Calu3 (cell line): ENCODE measurements at regions not wholly inside any gene's neighbourhood (a gene's known extent, or its start where the extent isn't known, plus 50 kb on each side); places are given as distances from the start of the nearest gene placed in this dataset.
A peak's percentile ranks its signal among the peaks of the same experiment; 100 is the strongest.

Experiments
- BruUV-seq: library from RNA; stranded (reverse); fragments of 400-500 nt; replicated peaks from 2 replicates; lab custom pipeline; 2021; lab: Mats Ljungman, UMichigan
- CTCF ChIA-PET: fragments of 300-600 bp; sonication (Branson Sonifier 250); formaldehyde crosslinking; loops from one replicate; lab custom pipeline; 2022; ENCODE audit warnings: antibody characterized with exemption; lab: Charles Lee
- DNase-seq: peaks from one replicate; pipeline ENCODE4 v3.0.0; 2022
- H3K27ac Mint-ChIP-seq: one replicate; pipeline ENCODE4 v1.8.0; 2022; ENCODE audit warnings: mixed read lengths; ENCODE audit not compliant: unreplicated experiment
- H3K27me3 Mint-ChIP-seq: one replicate; pipeline ENCODE4 v1.8.0; 2022; ENCODE audit warnings: mixed read lengths; ENCODE audit not compliant: unreplicated experiment
- H3K36me3 Mint-ChIP-seq: one replicate; pipeline ENCODE4 v1.8.0; 2022; ENCODE audit warnings: mild to moderate bottlenecking, moderate library complexity, mixed read lengths; ENCODE audit not compliant: insufficient read depth, unreplicated experiment
- H3K4me1 Mint-ChIP-seq: one replicate; pipeline ENCODE4 v1.8.0; 2022; ENCODE audit warnings: mild to moderate bottlenecking, low read depth, mixed read lengths; ENCODE audit not compliant: unreplicated experiment
- H3K4me3 Mint-ChIP-seq: one replicate; pipeline ENCODE4 v1.8.0; 2022; ENCODE audit warnings: mild to moderate bottlenecking, low read depth, moderate library complexity, mixed read lengths; ENCODE audit not compliant: unreplicated experiment
- H3K9me3 Mint-ChIP-seq: one replicate; pipeline ENCODE4 v1.8.0; 2022; ENCODE audit warnings: low read depth, mixed read lengths; ENCODE audit not compliant: unreplicated experiment
- CTCF ChIP-seq: fragments of 200-600 bp; IDR thresholded peaks from one replicate; pipeline ENCODE4 v1.8.0; 2022; ENCODE audit warnings: antibody characterized with exemption; ENCODE audit not compliant: unreplicated experiment
- intact Hi-C: fragments of 100-400 bp; cut with micrococcal nuclease; formaldehyde crosslinking; loops from one replicate; pipeline ENCODE4 v1.10.0; 2022; ENCODE audit not compliant: unreplicated experiment

GRCh38 chr19:13639342-13639929, 124.9 kb upstream of the MRI1 start:
- no TSS peak for BruUV-seq
- CTCF ChIA-PET = no interaction called here
- Mint-ChIP-seq H3K27ac (no peak overlapping the region), H3K4me3 (no peak overlapping the region), H3K27me3 (no peaks in the 10 kb centered on the region), H3K36me3 (no peaks in the 10 kb centered on the region), H3K4me1 (no peaks in the 10 kb centered on the region), H3K9me3 (peaks cover 3% of the 10 kb centered on the region)
- TF ChIP-seq CTCF = no peak
- intact Hi-C loops = no loop called here
- DNase-seq = no peak

GRCh38 chr19:13637664-13638063, 126.7 kb upstream of the MRI1 start:
- BruUV-seq = no TSS peak
- no peak overlapping the region for H3K4me3 Mint-ChIP-seq
- peaks cover 16% of the 10 kb centered on the region for H3K4me1 Mint-ChIP-seq

GRCh38 chr19:13634658-13635057, 128.4 kb upstream of the CACNA1A start:
- CTCF ChIA-PET = no interaction called here
- no peak overlapping the region for H3K4me3 Mint-ChIP-seq
- peaks cover 3% of the 10 kb centered on the region for H3K9me3 Mint-ChIP-seq
- intact Hi-C loops = no loop called here
- peaks cover 20% of the 10 kb centered on the region for H3K4me1 Mint-ChIP-seq
- BruUV-seq = no TSS peak
- H3K36me3 Mint-ChIP-seq = no peaks in the 10 kb centered on the region
- no peak overlapping the region for H3K27ac Mint-ChIP-seq
- H3K27me3 Mint-ChIP-seq = no peaks in the 10 kb centered on the region
- no peak for DNase-seq
- TF ChIP-seq CTCF = no peak

More at GRCh38 chr19:13637664-13638063, 126.7 kb upstream of the MRI1 start:
- Mint-ChIP-seq H3K27me3 (no peaks in the 10 kb centered on the region), H3K9me3 (peaks cover 3% of the 10 kb centered on the region), H3K27ac (no peak overlapping the region), H3K36me3 (no peaks in the 10 kb centered on the region)
- TF ChIP-seq CTCF = no peak
- DNase-seq = no peak
- CTCF ChIA-PET = interaction anchor here (0.6 kb wide), 2 partner anchors 594 to 796 kb away, joined by 3 to 4 read pairs; no protein-coding TSS in a partner anchor
- intact Hi-C loops = no loop called here

GRCh38 chr19:13633522-13633922, 127.2 kb upstream of the CACNA1A start:
- no peaks in the 10 kb centered on the region for H3K36me3 Mint-ChIP-seq
- intact Hi-C loops = no loop called here
- no peaks in the 10 kb centered on the region for H3K27me3 Mint-ChIP-seq
- CTCF ChIA-PET = no interaction called here
- H3K27ac Mint-ChIP-seq = peak overlapping the region; percentile 62
- DNase-seq = no peak
- BruUV-seq = no TSS peak
- no peak for TF ChIP-seq CTCF
- no peaks in the 10 kb centered on the region for H3K9me3 Mint-ChIP-seq
- H3K4me3 Mint-ChIP-seq = peak overlapping the region; percentile 0
- peaks cover 20% of the 10 kb centered on the region for H3K4me1 Mint-ChIP-seq
